ENCODE measurements at regions not wholly inside any gene's neighbourhood (a gene's known extent, or its start where the extent isn't known, plus 50 kb on each side); places are given as distances from the start of the nearest gene placed in this dataset.
"Not testable (repeated sequence)": the region's sequence is repeated elsewhere in the genome, so short reads cannot be mapped to it uniquely, and the experiment has no call there.

- not testable (repeated sequence) for TF ChIP-seq POLR2A, CTCF (IDR thresholded peaks at IDR 0.05)
These were observed 133.3 kb upstream of the IKBKE start for GRCh38 chr1:206337024-206337423.

Data from vagina (tissue), 2 donors.